ENCODE measurements at regions not wholly inside any gene's neighbourhood (a gene's known extent, or its start where the extent isn't known, plus 50 kb on each side); places are given as distances from the start of the nearest gene placed in this dataset.
"Not testable (repeated sequence)": the region's sequence is repeated elsewhere in the genome, so short reads cannot be mapped to it uniquely, and the experiment has no call there.

- intact Hi-C loops (cut with micrococcal nuclease) (loop anchor here (10.0 kb wide), 1 partner anchor 176 kb away; no protein-coding TSS in a partner anchor), dilution Hi-C loops (cut with MboI; ENCODE audit: extremely low pct_ligation_motif_present, low sequenced_read_pairs) (no loop called here)
- Histone ChIP-seq H3K9me1 (replicated peaks; ENCODE audit: control insufficient read depth, extremely low read depth, insufficient read depth, low read length) (no peaks in the 10 kb centered on the region), H3K79me2 (ENCODE audit: control insufficient read depth, insufficient read depth, low read length) (peaks cover 74% of the 10 kb centered on the region), H3K4me1 (ENCODE audit: control insufficient read depth, extremely low read depth, insufficient read depth, low read length) (peaks cover 21% of the 10 kb centered on the region), H2AFZ (ENCODE audit: low read depth, low read length) (no peak overlapping the region), H3K9me3 (replicated peaks; ENCODE audit: control insufficient read depth, insufficient read depth, low read length) (no peaks in the 10 kb centered on the region), H3K4me2 (ENCODE audit: insufficient read depth, low read length) (no peak overlapping the region), H3K9ac (replicated peaks; ENCODE audit: extremely low read depth, insufficient read depth, low read length) (no peak overlapping the region), H3K4me3 (replicated peaks in 1 of 3; ENCODE audit: insufficient read depth in 1 of 3, low read depth in 1 of 3, low read length in 3 of 3) (no peak overlapping the region), H3K27me3 (ENCODE audit: control insufficient read depth in 2 of 2, insufficient read depth in 2 of 2, low read length in 2 of 2) (no peaks in the 10 kb centered on the region), H3K27ac (ENCODE audit: insufficient read depth, low read depth, low read length) (no peak overlapping the region), H3K36me3 (ENCODE audit: control insufficient read depth in 2 of 2, extremely low read depth in 1 of 2, insufficient read depth in 2 of 2, low read length in 2 of 2) (no peaks in the 10 kb centered on the region), H4K20me1 (replicated peaks; ENCODE audit: control insufficient read depth, extremely low read depth, insufficient read depth, low read length) (no peaks in the 10 kb centered on the region)
- ChIA-PET CTCF (no interaction called here), POLR2A (interaction anchor here (0.6 kb wide), 1 partner anchor 301 kb away, joined by 4 read pairs; no protein-coding TSS in a partner anchor)
- TF ChIP-seq EZH2 (IDR thresholded peaks at IDR 0.05; ENCODE audit: borderline replicate concordance, low read depth, low read length, severe bottlenecking) (no peak), FOS (IDR thresholded peaks at IDR 0.05; ENCODE audit: borderline replicate concordance, insufficient read depth, low read length) (no peak), GATA2 (IDR thresholded peaks at IDR 0.05; ENCODE audit: insufficient read depth, insufficient read length, low read depth, low read length) (no peak), MYC (IDR thresholded peaks at IDR 0.05; ENCODE audit: low read depth, low read length) (no peak), JUN (IDR thresholded peaks at IDR 0.05; ENCODE audit: borderline replicate concordance, insufficient read depth, insufficient read length, low read depth) (no peak), POLR2AphosphoS5 (IDR thresholded peaks at IDR 0.05; ENCODE audit: insufficient read depth, low read depth, low read length) (no peak), POLR2A (IDR thresholded peaks at IDR 0.05; ENCODE audit: low read depth, low read length) (no peak), MAX (IDR thresholded peaks at IDR 0.05; ENCODE audit: insufficient read depth, insufficient read length) (no peak)
- DNase-seq (ENCODE audit: low read depth, low spot score) (no peak), FAIRE-seq (no peak)
- BruUV-seq (replicated peaks), result no TSS peak
Measured at GRCh38 chr10:29730458-29730857, 95.7 kb upstream of the SVIL start.

- intact Hi-C loops (cut with micrococcal nuclease), result no loop called here
Measured at GRCh38 chr10:29728541-29729049, 93.8 kb upstream of the SVIL start.

GRCh38 chr10:29725927-29726326 lies 91.2 kb upstream of the SVIL start:
- H3K4me3 ChIP-seq (replicated peaks in 1 of 3; ENCODE audit: insufficient read depth in 1 of 3, low read depth in 1 of 3, low read length in 3 of 3); dilution Hi-C loops (cut with MboI; ENCODE audit: extremely low pct_ligation_motif_present, low sequenced_read_pairs); H3K4me2 ChIP-seq (ENCODE audit: insufficient read depth, low read length); H3K27ac ChIP-seq (ENCODE audit: insufficient read depth, low read depth, low read length); H3K36me3 ChIP-seq (ENCODE audit: control insufficient read depth in 2 of 2, extremely low read depth in 1 of 2, insufficient read depth in 2 of 2, low read length in 2 of 2); FAIRE-seq; H3K9ac ChIP-seq (replicated peaks; ENCODE audit: extremely low read depth, insufficient read depth, low read length); H3K27me3 ChIP-seq (ENCODE audit: control insufficient read depth in 2 of 2, insufficient read depth in 2 of 2, low read length in 2 of 2); H3K9me3 ChIP-seq (replicated peaks; ENCODE audit: control insufficient read depth, insufficient read depth, low read length); H3K9me1 ChIP-seq (replicated peaks; ENCODE audit: control insufficient read depth, extremely low read depth, insufficient read depth, low read length); DNase-seq (ENCODE audit: low read depth, low spot score); H4K20me1 ChIP-seq (replicated peaks; ENCODE audit: control insufficient read depth, extremely low read depth, insufficient read depth, low read length); BruUV-seq (replicated peaks); intact Hi-C loops (cut with micrococcal nuclease); H2AFZ ChIP-seq (ENCODE audit: low read depth, low read length); POLR2A ChIA-PET: not testable (repeated sequence)
- CTCF ChIA-PET, result interaction anchor here (0.6 to 1.7 kb wide), 5 partner anchors 20 to 276 kb away, joined by 3 to 5 read pairs (median 3); no protein-coding TSS in a partner anchor
- peaks cover 62% of the 10 kb centered on the region for H3K79me2 ChIP-seq (ENCODE audit: control insufficient read depth, insufficient read depth, low read length)
- peaks cover 20% of the 10 kb centered on the region for H3K4me1 ChIP-seq (ENCODE audit: control insufficient read depth, extremely low read depth, insufficient read depth, low read length)

More at GRCh38 chr10:29728541-29729049, 93.8 kb upstream of the SVIL start:
- DNase-seq (ENCODE audit: low read depth, low spot score), result peak; percentile 15
- Histone ChIP-seq H3K4me2 (ENCODE audit: insufficient read depth, low read length) (no peak overlapping the region), H3K9me1 (replicated peaks; ENCODE audit: control insufficient read depth, extremely low read depth, insufficient read depth, low read length) (no peaks in the 10 kb centered on the region), H3K9ac (replicated peaks; ENCODE audit: extremely low read depth, insufficient read depth, low read length) (no peak overlapping the region), H3K4me3 (replicated peaks in 1 of 3; ENCODE audit: insufficient read depth in 1 of 3, low read depth in 1 of 3, low read length in 3 of 3) (no peak overlapping the region), H3K79me2 (ENCODE audit: control insufficient read depth, insufficient read depth, low read length) (peaks cover 67% of the 10 kb centered on the region), H3K27me3 (ENCODE audit: control insufficient read depth in 2 of 2, insufficient read depth in 2 of 2, low read length in 2 of 2) (no peaks in the 10 kb centered on the region), H3K36me3 (ENCODE audit: control insufficient read depth in 2 of 2, extremely low read depth in 1 of 2, insufficient read depth in 2 of 2, low read length in 2 of 2) (no peaks in the 10 kb centered on the region), H3K9me3 (replicated peaks; ENCODE audit: control insufficient read depth, insufficient read depth, low read length) (no peaks in the 10 kb centered on the region), H2AFZ (ENCODE audit: low read depth, low read length) (no peak overlapping the region), H4K20me1 (replicated peaks; ENCODE audit: control insufficient read depth, extremely low read depth, insufficient read depth, low read length) (no peaks in the 10 kb centered on the region), H3K4me1 (ENCODE audit: control insufficient read depth, extremely low read depth, insufficient read depth, low read length) (peaks cover 20% of the 10 kb centered on the region), H3K27ac (ENCODE audit: insufficient read depth, low read depth, low read length) (no peak overlapping the region)
- no peak for TF ChIP-seq MAX (IDR thresholded peaks at IDR 0.05; ENCODE audit: insufficient read depth, insufficient read length)
- no peak for TF ChIP-seq POLR2AphosphoS5 (IDR thresholded peaks at IDR 0.05; ENCODE audit: insufficient read depth, low read depth, low read length)
- TF ChIP-seq FOS (IDR thresholded peaks at IDR 0.05; ENCODE audit: borderline replicate concordance, insufficient read depth, low read length), result no peak
- no peak for FAIRE-seq
- dilution Hi-C loops (cut with MboI; ENCODE audit: extremely low pct_ligation_motif_present, low sequenced_read_pairs), result no loop called here
- POLR2A ChIA-PET, result no interaction called here
- CTCF ChIA-PET, result interaction anchor here (1.1 to 1.5 kb wide), 2 partner anchors 9 to 37 kb away, joined by 3 read pairs; no protein-coding TSS in a partner anchor
- no TSS peak for BruUV-seq (replicated peaks)

Measured in endothelial cell of umbilical vein (primary cell).